GM23338 (cell line): ENCODE measurements at regions not wholly inside any gene's neighbourhood (a gene's known extent, or its start where the extent isn't known, plus 50 kb on each side); places are given as distances from the start of the nearest gene placed in this dataset.

ENCODE experiments used
- ATAC-seq: fragments of 200-7000 bp; cut with Tn5 transposase; 3 replicates; pipeline ENCODE4 v1.9.1; 2020
- DNase-seq: peaks from one replicate; pipeline ENCODE4 v3.0.0-alpha.2; 2015; ENCODE audit warnings: low spot score
- H2AFZ ChIP-seq: fragments of 200-600 bp; sonication (generic); 2 replicates; pipeline ENCODE4 v1.8.0; 2016; ENCODE audit warnings: antibody characterized with exemption, mild to moderate bottlenecking, moderate library complexity
- H3F3A ChIP-seq: fragments of 200-600 bp; sonication (generic); replicated peaks from 2 replicates; pipeline ENCODE4 v1.8.0; 2017; ENCODE audit warnings: antibody characterized with exemption, mixed run types, low read depth
- H3K27ac ChIP-seq: fragments of 200-600 bp; sonication (generic); 2 replicates; pipeline ENCODE4 v1.6.1; 2016; ENCODE audit warnings: low read depth
- H3K27me3 ChIP-seq: fragments of 200-600 bp; sonication (generic); 2 replicates; pipeline ENCODE4 v1.8.0; 2016; ENCODE audit warnings: mild to moderate bottlenecking, mixed run types, moderate library complexity; ENCODE audit not compliant: insufficient read depth
- H3K36me3 ChIP-seq: fragments of 200-600 bp; sonication (generic); 2 replicates; pipeline ENCODE4 v1.8.0; 2016; ENCODE audit warnings: mild to moderate bottlenecking; ENCODE audit not compliant: insufficient read depth
- H3K4me1 ChIP-seq: fragments of 200-600 bp; sonication (generic); 2 replicates; pipeline ENCODE4 v1.8.0; 2016; ENCODE audit warnings: mild to moderate bottlenecking, moderate library complexity; ENCODE audit not compliant: insufficient read depth
- H3K4me2 ChIP-seq: fragments of 200-600 bp; sonication (generic); 2 replicates; pipeline ENCODE4 v1.7.1; 2017; ENCODE audit warnings: mixed run types
- H3K4me3 ChIP-seq: fragments of 200-600 bp; sonication (generic); 2 replicates; pipeline ENCODE4 v1.6.1; 2016; ENCODE audit warnings: mixed run types
- H3K79me2 ChIP-seq: fragments of 200-600 bp; sonication (generic); replicated peaks from 2 replicates; pipeline ENCODE4 v1.8.0; 2017; ENCODE audit warnings: mild to moderate bottlenecking; ENCODE audit not compliant: insufficient read depth
- H3K9me2 ChIP-seq: fragments of 200-600 bp; sonication (generic); 2 replicates; pipeline ENCODE4 v1.8.0; 2017; ENCODE audit not compliant: insufficient read depth
- H4K20me1 ChIP-seq: fragments of 200-600 bp; sonication (generic); replicated peaks from 2 replicates; pipeline ENCODE4 v1.8.0; 2017; ENCODE audit warnings: mild to moderate bottlenecking; ENCODE audit not compliant: insufficient read depth
- H3K27ac Mint-ChIP-seq: 2 replicates; pipeline ENCODE4 v1.8.0; 2020; ENCODE audit warnings: inconsistent platforms, mild to moderate bottlenecking, moderate library complexity, mixed read lengths
- H3K27me3 Mint-ChIP-seq: 3 replicates; pipeline ENCODE4 v1.8.0; 2022; ENCODE audit warnings: low read depth, mild to moderate bottlenecking, moderate library complexity, mixed read lengths, inconsistent platforms; ENCODE audit not compliant: insufficient read depth, poor library complexity
- H3K36me3 Mint-ChIP-seq: 3 replicates; pipeline ENCODE4 v1.8.0; 2021; ENCODE audit warnings: low read depth, mild to moderate bottlenecking, inconsistent platforms, moderate library complexity, mixed read lengths
- H3K4me1 Mint-ChIP-seq: 3 replicates; pipeline ENCODE4 v1.8.0; 2020; ENCODE audit warnings: mild to moderate bottlenecking, inconsistent platforms, mixed read lengths
- H3K4me3 Mint-ChIP-seq: 3 replicates; pipeline ENCODE4 v1.8.0; 2021; ENCODE audit warnings: moderate library complexity, mild to moderate bottlenecking, inconsistent platforms, mixed read lengths
- H3K9me3 Mint-ChIP-seq: 3 replicates; pipeline ENCODE4 v1.8.0; 2020; ENCODE audit warnings: moderate library complexity, mild to moderate bottlenecking, inconsistent platforms, mixed read lengths
- CREB1 ChIP-seq: fragments of 250-450 bp; sonication (Bioruptor Pico); IDR thresholded peaks from 2 replicates; pipeline ENCODE4 v1.5.0; 2020; ENCODE audit warnings: low read depth, mild to moderate bottlenecking, moderate library complexity
- ETS1 ChIP-seq: IDR thresholded peaks from 2 replicates; pipeline ENCODE4 v1.6.1; 2016; ENCODE audit warnings: antibody characterized with exemption
- EZH2 ChIP-seq: fragments of 200-600 bp; sonication (generic); IDR thresholded peaks from one replicate; pipeline ENCODE4 v1.8.0; 2017; ENCODE audit warnings: antibody characterized with exemption, mild to moderate bottlenecking, low read depth; ENCODE audit not compliant: unreplicated experiment
- EZH2phosphoT487 ChIP-seq: fragments of 200-600 bp; sonication (generic); IDR thresholded peaks from one replicate; pipeline ENCODE4 v1.8.1; 2018; ENCODE audit warnings: antibody characterized with exemption; ENCODE audit not compliant: unreplicated experiment
- JUNB ChIP-seq: IDR thresholded peaks from one replicate; pipeline ENCODE4 v1.6.1; 2016; ENCODE audit warnings: antibody characterized with exemption; ENCODE audit not compliant: unreplicated experiment
- NANOG ChIP-seq: IDR thresholded peaks from 2 replicates; pipeline ENCODE4 v1.6.1; 2016; ENCODE audit warnings: antibody characterized with exemption, borderline replicate concordance
- POLR2AphosphoS5 ChIP-seq: IDR thresholded peaks from 2 replicates; pipeline ENCODE4 v1.6.1; 2016; ENCODE audit warnings: antibody characterized with exemption, low read depth
- STAT1 ChIP-seq: IDR thresholded peaks from one replicate; pipeline ENCODE4 v1.6.1; 2016; ENCODE audit warnings: antibody characterized with exemption; ENCODE audit not compliant: unreplicated experiment
- ZNF114 ChIP-seq: fragments of 250-450 bp; sonication (Bioruptor Pico); IDR thresholded peaks from 2 replicates; pipeline ENCODE4 v1.5.0; 2020; ENCODE audit warnings: mild to moderate bottlenecking, moderate library complexity
- ZNF331 ChIP-seq: fragments of 250-450 bp; sonication (Bioruptor Pico); IDR thresholded peaks from 2 replicates; pipeline ENCODE4 v1.5.0; 2020; ENCODE audit warnings: low read depth, mild to moderate bottlenecking, moderate library complexity
- TF ChIP-seq, protein P1 (sequence below): fragments of 250-450 bp; sonication (Bioruptor Pico); IDR thresholded peaks from 2 replicates; pipeline ENCODE4 v1.5.0; 2020; ENCODE audit warnings: mild to moderate bottlenecking, moderate library complexity
- TF ChIP-seq, protein P2 (sequence below): IDR thresholded peaks from one replicate; pipeline ENCODE4 v1.6.1; 2018; ENCODE audit warnings: antibody characterized with exemption; ENCODE audit not compliant: unreplicated experiment

DNA sequence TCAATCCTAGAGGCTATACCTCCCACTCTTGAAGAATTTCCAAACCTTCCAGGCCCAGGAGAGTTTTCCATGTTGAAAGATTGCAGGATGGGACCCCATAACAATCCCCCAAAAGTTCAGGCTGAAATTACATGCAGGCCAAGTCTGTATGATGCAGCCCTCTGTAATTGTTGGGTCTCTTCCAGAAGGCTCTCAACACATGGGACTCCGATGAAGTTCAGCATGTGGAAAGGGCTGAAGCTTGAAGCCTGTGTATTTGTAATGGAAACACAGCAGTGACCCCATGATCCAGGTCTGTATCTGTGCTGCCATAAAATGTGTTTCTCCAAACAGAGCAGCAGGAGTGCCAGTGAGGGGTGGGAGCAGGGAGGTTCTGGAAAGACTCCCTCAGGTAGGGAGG, 202.5 kb upstream of the LYPLAL1 start (continued):
- TF ChIP-seq, protein P1, sequence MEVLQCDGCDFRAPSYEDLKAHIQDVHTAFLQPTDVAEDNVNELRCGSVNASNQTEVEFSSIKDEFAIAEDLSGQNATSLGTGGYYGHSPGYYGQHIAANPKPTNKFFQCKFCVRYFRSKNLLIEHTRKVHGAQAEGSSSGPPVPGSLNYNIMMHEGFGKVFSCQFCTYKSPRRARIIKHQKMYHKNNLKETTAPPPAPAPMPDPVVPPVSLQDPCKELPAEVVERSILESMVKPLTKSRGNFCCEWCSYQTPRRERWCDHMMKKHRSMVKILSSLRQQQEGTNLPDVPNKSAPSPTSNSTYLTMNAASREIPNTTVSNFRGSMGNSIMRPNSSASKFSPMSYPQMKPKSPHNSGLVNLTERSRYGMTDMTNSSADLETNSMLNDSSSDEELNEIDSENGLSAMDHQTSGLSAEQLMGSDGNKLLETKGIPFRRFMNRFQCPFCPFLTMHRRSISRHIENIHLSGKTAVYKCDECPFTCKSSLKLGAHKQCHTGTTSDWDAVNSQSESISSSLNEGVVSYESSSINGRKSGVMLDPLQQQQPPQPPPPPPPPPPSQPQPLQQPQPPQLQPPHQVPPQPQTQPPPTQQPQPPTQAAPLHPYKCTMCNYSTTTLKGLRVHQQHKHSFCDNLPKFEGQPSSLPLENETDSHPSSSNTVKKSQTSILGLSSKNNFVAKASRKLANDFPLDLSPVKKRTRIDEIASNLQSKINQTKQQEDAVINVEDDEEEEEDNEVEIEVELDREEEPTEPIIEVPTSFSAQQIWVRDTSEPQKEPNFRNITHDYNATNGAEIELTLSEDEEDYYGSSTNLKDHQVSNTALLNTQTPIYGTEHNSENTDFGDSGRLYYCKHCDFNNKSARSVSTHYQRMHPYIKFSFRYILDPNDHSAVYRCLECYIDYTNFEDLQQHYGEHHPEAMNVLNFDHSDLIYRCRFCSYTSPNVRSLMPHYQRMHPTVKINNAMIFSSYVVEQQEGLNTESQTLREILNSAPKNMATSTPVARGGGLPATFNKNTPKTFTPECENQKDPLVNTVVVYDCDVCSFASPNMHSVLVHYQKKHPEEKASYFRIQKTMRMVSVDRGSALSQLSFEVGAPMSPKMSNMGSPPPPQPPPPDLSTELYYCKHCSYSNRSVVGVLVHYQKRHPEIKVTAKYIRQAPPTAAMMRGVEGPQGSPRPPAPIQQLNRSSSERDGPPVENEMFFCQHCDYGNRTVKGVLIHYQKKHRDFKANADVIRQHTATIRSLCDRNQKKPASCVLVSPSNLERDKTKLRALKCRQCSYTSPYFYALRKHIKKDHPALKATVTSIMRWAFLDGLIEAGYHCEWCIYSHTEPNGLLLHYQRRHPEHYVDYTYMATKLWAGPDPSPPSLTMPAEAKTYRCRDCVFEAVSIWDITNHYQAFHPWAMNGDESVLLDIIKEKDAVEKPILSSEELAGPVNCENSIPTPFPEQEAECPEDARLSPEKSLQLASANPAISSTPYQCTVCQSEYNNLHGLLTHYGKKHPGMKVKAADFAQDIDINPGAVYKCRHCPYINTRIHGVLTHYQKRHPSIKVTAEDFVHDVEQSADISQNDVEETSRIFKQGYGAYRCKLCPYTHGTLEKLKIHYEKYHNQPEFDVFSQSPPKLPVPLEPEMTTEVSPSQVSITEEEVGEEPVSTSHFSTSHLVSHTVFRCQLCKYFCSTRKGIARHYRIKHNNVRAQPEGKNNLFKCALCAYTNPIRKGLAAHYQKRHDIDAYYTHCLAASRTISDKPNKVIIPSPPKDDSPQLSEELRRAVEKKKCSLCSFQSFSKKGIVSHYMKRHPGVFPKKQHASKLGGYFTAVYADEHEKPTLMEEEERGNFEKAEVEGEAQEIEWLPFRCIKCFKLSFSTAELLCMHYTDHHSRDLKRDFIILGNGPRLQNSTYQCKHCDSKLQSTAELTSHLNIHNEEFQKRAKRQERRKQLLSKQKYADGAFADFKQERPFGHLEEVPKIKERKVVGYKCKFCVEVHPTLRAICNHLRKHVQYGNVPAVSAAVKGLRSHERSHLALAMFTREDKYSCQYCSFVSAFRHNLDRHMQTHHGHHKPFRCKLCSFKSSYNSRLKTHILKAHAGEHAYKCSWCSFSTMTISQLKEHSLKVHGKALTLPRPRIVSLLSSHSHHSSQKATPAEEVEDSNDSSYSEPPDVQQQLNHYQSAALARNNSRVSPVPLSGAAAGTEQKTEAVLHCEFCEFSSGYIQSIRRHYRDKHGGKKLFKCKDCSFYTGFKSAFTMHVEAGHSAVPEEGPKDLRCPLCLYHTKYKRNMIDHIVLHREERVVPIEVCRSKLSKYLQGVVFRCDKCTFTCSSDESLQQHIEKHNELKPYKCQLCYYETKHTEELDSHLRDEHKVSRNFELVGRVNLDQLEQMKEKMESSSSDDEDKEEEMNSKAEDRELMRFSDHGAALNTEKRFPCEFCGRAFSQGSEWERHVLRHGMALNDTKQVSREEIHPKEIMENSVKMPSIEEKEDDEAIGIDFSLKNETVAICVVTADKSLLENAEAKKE = no peak
- no peak for TF ChIP-seq EZH2
- no peak for TF ChIP-seq POLR2AphosphoS5
- TF ChIP-seq JUNB = no peak
- TF ChIP-seq ZNF114 (CRISPR knock-in tag) = no peak
- no peak for TF ChIP-seq EZH2phosphoT487

- H3K9me2 ChIP-seq = no peaks in the 10 kb centered on the region
- no peaks in the 10 kb centered on the region for H3K9me3 Mint-ChIP-seq
- no peaks in the 10 kb centered on the region for H3K27me3 ChIP-seq
- H3K4me3 Mint-ChIP-seq = no peak overlapping the region
- H3K27ac ChIP-seq = no peak overlapping the region
- no peak overlapping the region for H3K4me2 ChIP-seq
- H3K36me3 Mint-ChIP-seq = no peaks in the 10 kb centered on the region
- H4K20me1 ChIP-seq = no peaks in the 10 kb centered on the region
- no peaks in the 10 kb centered on the region for H3K79me2 ChIP-seq
- no peak overlapping the region for H2AFZ ChIP-seq
- H3K4me1 ChIP-seq = no peaks in the 10 kb centered on the region
- H3K27me3 Mint-ChIP-seq = no peaks in the 10 kb centered on the region
- no peak for DNase-seq
- no peaks in the 10 kb centered on the region for H3K4me1 Mint-ChIP-seq
- no peaks in the 10 kb centered on the region for H3F3A ChIP-seq
- H3K36me3 ChIP-seq = no peaks in the 10 kb centered on the region
- H3K27ac Mint-ChIP-seq = no peak overlapping the region
- ATAC-seq = no peak
- no peak overlapping the region for H3K4me3 ChIP-seq
- no peak for TF ChIP-seq CREB1
- TF ChIP-seq NANOG = no peak
- TF ChIP-seq ZNF331 (CRISPR knock-in tag) = no peak
- no peak for TF ChIP-seq STAT1
- no peak for TF ChIP-seq ZNF114 (CRISPR knock-in tag)
- TF ChIP-seq, protein P2, sequence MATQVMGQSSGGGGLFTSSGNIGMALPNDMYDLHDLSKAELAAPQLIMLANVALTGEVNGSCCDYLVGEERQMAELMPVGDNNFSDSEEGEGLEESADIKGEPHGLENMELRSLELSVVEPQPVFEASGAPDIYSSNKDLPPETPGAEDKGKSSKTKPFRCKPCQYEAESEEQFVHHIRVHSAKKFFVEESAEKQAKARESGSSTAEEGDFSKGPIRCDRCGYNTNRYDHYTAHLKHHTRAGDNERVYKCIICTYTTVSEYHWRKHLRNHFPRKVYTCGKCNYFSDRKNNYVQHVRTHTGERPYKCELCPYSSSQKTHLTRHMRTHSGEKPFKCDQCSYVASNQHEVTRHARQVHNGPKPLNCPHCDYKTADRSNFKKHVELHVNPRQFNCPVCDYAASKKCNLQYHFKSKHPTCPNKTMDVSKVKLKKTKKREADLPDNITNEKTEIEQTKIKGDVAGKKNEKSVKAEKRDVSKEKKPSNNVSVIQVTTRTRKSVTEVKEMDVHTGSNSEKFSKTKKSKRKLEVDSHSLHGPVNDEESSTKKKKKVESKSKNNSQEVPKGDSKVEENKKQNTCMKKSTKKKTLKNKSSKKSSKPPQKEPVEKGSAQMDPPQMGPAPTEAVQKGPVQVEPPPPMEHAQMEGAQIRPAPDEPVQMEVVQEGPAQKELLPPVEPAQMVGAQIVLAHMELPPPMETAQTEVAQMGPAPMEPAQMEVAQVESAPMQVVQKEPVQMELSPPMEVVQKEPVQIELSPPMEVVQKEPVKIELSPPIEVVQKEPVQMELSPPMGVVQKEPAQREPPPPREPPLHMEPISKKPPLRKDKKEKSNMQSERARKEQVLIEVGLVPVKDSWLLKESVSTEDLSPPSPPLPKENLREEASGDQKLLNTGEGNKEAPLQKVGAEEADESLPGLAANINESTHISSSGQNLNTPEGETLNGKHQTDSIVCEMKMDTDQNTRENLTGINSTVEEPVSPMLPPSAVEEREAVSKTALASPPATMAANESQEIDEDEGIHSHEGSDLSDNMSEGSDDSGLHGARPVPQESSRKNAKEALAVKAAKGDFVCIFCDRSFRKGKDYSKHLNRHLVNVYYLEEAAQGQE = no peak
- TF ChIP-seq POLR2AphosphoS5 = no peak
- TF ChIP-seq ETS1 = no peak
Measured at GRCh38 chr1:218980881-218981280, 192.8 kb upstream of the LYPLAL1 start.
